K562 (cell line): ENCODE measurements at regions not wholly inside any gene's neighbourhood (a gene's known extent, or its start where the extent isn't known, plus 50 kb on each side); places are given as distances from the start of the nearest gene placed in this dataset.

Source experiments
- ATF2 ChIP-seq: sonication (generic); formaldehyde crosslinking; IDR thresholded peaks from 2 replicates; pipeline ENCODE4 v1.8.1; 2022; ENCODE audit warnings: missing genetic modification reagents
- GABPB2 ChIP-seq: fragments of 250-450 bp; sonication (Bioruptor Pico); conservative IDR thresholded peaks from 2 replicates; pipeline ENCODE4 v1.5.1; 2021; ENCODE audit warnings: mild to moderate bottlenecking
- HES1 ChIP-seq: fragments of 450-650 bp; IDR thresholded peaks from 2 replicates; pipeline ENCODE4 v1.6.1; 2016; ENCODE audit warnings: low read depth, mild to moderate bottlenecking, moderate library complexity
- MBD1 ChIP-seq: fragments of 250-450 bp; sonication (Bioruptor Pico); IDR thresholded peaks from 2 replicates; pipeline ENCODE4 v1.8.0; 2022; ENCODE audit warnings: inconsistent platforms
- MGA ChIP-seq: fragments of 450-650 bp; IDR thresholded peaks from 2 replicates; pipeline ENCODE4 v1.6.1; 2016; ENCODE audit warnings: mild to moderate bottlenecking, moderate library complexity
- PHB2 ChIP-seq: fragments of 450-650 bp; IDR thresholded peaks from 2 replicates; pipeline ENCODE4 v1.6.1; 2017; ENCODE audit warnings: low read depth
- SMAD3 ChIP-seq: fragments of 450-650 bp; formaldehyde crosslinking; conservative IDR thresholded peaks from 2 replicates; pipeline ENCODE4 v1.4.0; 2020; ENCODE audit warnings: mild to moderate bottlenecking

- no peak for TF ChIP-seq MGA
- no peak for TF ChIP-seq GABPB2 (CRISPR knock-in tag)
- TF ChIP-seq PHB2 = no peak
- TF ChIP-seq MBD1 = no peak
- no peak for TF ChIP-seq SMAD3 (CRISPR knock-in tag)
- no peak for TF ChIP-seq HES1
- no peak for TF ChIP-seq ATF2
These were observed 396.8 kb upstream of the SLC14A2 start (continued) for GRCh38 chr18:45218436-45218835.
